ENCODE measurements at regions not wholly inside any gene's neighbourhood (a gene's known extent, or its start where the extent isn't known, plus 50 kb on each side); places are given as distances from the start of the nearest gene placed in this dataset.

DNA sequence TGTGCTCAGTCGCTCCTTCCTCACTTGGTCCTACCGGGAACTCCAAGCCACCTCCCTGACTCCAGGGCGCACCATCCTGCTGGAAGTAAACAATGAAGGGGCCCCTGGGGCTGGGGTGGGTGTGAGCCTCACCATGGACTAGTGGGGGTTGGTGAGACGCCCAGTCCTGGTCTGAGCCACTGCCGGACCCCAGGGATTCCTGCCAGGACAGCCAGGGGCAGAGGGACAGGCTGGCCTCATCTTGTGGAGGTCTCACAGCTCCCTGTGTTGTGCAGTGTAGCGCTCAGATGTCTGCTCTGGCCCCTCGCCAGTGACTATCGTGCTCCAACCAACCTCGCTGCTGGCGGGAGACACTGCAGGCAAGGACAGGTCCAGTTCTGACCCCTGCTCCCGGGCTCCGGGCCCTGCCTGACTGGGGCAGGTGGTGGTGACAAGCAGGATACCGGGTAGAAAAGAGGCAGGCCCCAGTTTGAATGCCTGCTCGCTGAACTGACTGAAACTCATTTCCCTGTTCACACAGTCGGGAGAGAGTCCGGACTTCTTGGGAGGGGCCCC is 1021.4 kb downstream of the BRD1 start:
- no peak overlapping the region for H4K5ac ChIP-seq (ENCODE audit: low read depth, low read length)
- no peak overlapping the region for H3K4ac ChIP-seq (ENCODE audit: low read depth, low read length)
- no peaks in the 10 kb centered on the region for H3K27me3 ChIP-seq (ENCODE audit: control insufficient read depth, insufficient read depth, low read length)
- POLR2A ChIA-PET (ENCODE audit: unreplicated experiment), result no interaction called here
- no peak overlapping the region for H2BK5ac ChIP-seq (ENCODE audit: low read depth, low read length, poor library complexity, severe bottlenecking)
- TF ChIP-seq CEBPB (IDR thresholded peaks at IDR 0.05; ENCODE audit: low read depth, low read length), result no peak
- TF ChIP-seq BHLHE40 (IDR thresholded peaks at IDR 0.05; ENCODE audit: low read depth, low read length), result no peak
- no peak for TF ChIP-seq RAD21 (IDR thresholded peaks at IDR 0.05; ENCODE audit: low read length)
- H3K27ac ChIP-seq (ENCODE audit: insufficient read depth, low read length), result no peak overlapping the region
- no TSS peak for BruUV-seq (replicated peaks)
- no peak overlapping the region for H3K23ac ChIP-seq (ENCODE audit: low read depth, low read length)
- H3K9me3 ChIP-seq (ENCODE audit: control insufficient read depth, insufficient read depth, low read length), result peaks cover 55% of the 10 kb centered on the region
- no peak overlapping the region for H3K4me3 ChIP-seq (ENCODE audit: insufficient read depth, low read depth, low read length)
- ATAC-seq (ENCODE audit: low read depth) (no peak), DNase-seq (no peak)
- H3K14ac ChIP-seq (replicated peaks; ENCODE audit: low read depth, low read length), result no peak overlapping the region
- WGBS, 2 experiments (ENCODE audit: extremely low coverage in 2 of 2, insufficient read length in 1 of 2), result 26% methylated on average over 4 of the region's 16 CpGs; no CpG with 5 or more reads in 1 of the 2 experiments
- no peak overlapping the region for H2AFZ ChIP-seq (replicated peaks; ENCODE audit: low read length, poor library complexity)
- H3K4me2 ChIP-seq (ENCODE audit: low read depth, low read length), result no peak overlapping the region
- no peak overlapping the region for H4K8ac ChIP-seq (ENCODE audit: low read depth in 2 of 2, low read length in 2 of 2)
- no peaks in the 10 kb centered on the region for H3K36me3 ChIP-seq (ENCODE audit: control insufficient read depth, insufficient read depth, low read length)
- H3K9me1 ChIP-seq (ENCODE audit: insufficient read depth, low read length), result no peaks in the 10 kb centered on the region
- no peaks in the 10 kb centered on the region for H3K79me1 ChIP-seq (ENCODE audit: low read depth in 1 of 2, low read length in 2 of 2)
- in situ Hi-C loops (cut with MboI; ENCODE audit: low sequenced_read_pairs), result no loop called here
- H2AK9ac ChIP-seq (replicated peaks; ENCODE audit: low read depth, low read length, poor library complexity), result no peak overlapping the region
- H4K20me1 ChIP-seq (ENCODE audit: insufficient read depth, low read length), result no peaks in the 10 kb centered on the region
- no peak overlapping the region for H2BK15ac ChIP-seq (ENCODE audit: low read depth, low read length)
- CTCF ChIA-PET, result no interaction called here
- no peak overlapping the region for H2BK120ac ChIP-seq (ENCODE audit: low read depth, low read length)
- no peak overlapping the region for H3K56ac ChIP-seq (ENCODE audit: extremely low read depth, insufficient read depth, low read length)
- H4K91ac ChIP-seq (ENCODE audit: insufficient read depth, low read depth, low read length), result no peak overlapping the region
- no peak overlapping the region for H3K9ac ChIP-seq (ENCODE audit: low read depth, low read length)
- intact Hi-C loops (cut with micrococcal nuclease), result no loop called here
- H3K18ac ChIP-seq (ENCODE audit: low read depth, low read length), result no peak overlapping the region
- H2AK5ac ChIP-seq (ENCODE audit: low read depth, low read length), result no peak overlapping the region
- no peak overlapping the region for H2BK20ac ChIP-seq (ENCODE audit: low read depth, low read length)
- dilution Hi-C loops (cut with HindIII; ENCODE audit: low sequenced_read_pairs, unreplicated experiment), result no loop called here
- H3K4me1 ChIP-seq (ENCODE audit: control insufficient read depth, insufficient read depth, low read length), result no peaks in the 10 kb centered on the region

Measured in IMR-90 (cell line).